ENCODE measurements at regions not wholly inside any gene's neighbourhood (a gene's known extent, or its start where the extent isn't known, plus 50 kb on each side); places are given as distances from the start of the nearest gene placed in this dataset.
A peak's percentile ranks its signal among the peaks of the same experiment; 100 is the strongest.

- peak; percentile 57 for TF ChIP-seq POLR2A (IDR thresholded peaks at IDR 0.05; ENCODE audit: low read depth)
- TF ChIP-seq, protein P1, sequence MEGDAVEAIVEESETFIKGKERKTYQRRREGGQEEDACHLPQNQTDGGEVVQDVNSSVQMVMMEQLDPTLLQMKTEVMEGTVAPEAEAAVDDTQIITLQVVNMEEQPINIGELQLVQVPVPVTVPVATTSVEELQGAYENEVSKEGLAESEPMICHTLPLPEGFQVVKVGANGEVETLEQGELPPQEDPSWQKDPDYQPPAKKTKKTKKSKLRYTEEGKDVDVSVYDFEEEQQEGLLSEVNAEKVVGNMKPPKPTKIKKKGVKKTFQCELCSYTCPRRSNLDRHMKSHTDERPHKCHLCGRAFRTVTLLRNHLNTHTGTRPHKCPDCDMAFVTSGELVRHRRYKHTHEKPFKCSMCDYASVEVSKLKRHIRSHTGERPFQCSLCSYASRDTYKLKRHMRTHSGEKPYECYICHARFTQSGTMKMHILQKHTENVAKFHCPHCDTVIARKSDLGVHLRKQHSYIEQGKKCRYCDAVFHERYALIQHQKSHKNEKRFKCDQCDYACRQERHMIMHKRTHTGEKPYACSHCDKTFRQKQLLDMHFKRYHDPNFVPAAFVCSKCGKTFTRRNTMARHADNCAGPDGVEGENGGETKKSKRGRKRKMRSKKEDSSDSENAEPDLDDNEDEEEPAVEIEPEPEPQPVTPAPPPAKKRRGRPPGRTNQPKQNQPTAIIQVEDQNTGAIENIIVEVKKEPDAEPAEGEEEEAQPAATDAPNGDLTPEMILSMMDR (IDR thresholded peaks at IDR 0.05) = no peak
Observed at GRCh38 chr16:31713071-31713944, 160.3 kb upstream of the ZNF267 start.

All from esophagus muscularis mucosa (tissue), 3 donors.